Liver (tissue), 7 donors: ENCODE measurements at regions not wholly inside any gene's neighbourhood (a gene's known extent, or its start where the extent isn't known, plus 50 kb on each side); places are given as distances from the start of the nearest gene placed in this dataset.

Source experiments
- DNase-seq: peaks from one replicate; pipeline ENCODE4 v3.0.0-alpha.2; 2017; ENCODE audit warnings: low spot score
- H3K27ac ChIP-seq, 2 donors: one replicate each; pipeline ENCODE4 v1.7.0; 2013; ENCODE audit warnings: inconsistent platforms in 2 of 2, low read length in 2 of 2, control low read depth in 1 of 2, low read depth in 1 of 2, mild to moderate bottlenecking in 1 of 2
- H3K27me3 ChIP-seq, 4 donors: one replicate each; pipeline versions ENCODE4 v1.6.1 to v1.7.0; 2013; ENCODE audit warnings: low read length in 3 of 4, inconsistent platforms in 1 of 4, mild to moderate bottlenecking in 1 of 4, moderate library complexity in 1 of 4; ENCODE audit not compliant: control insufficient read depth in 4 of 4, insufficient read depth in 4 of 4
- H3K36me3 ChIP-seq, 4 donors: one replicate each; pipeline versions ENCODE4 v1.6.1 to v1.7.0; 2013; ENCODE audit warnings: low read length in 3 of 4, mild to moderate bottlenecking in 3 of 4, low read depth in 1 of 4, moderate library complexity in 1 of 4; ENCODE audit not compliant: control insufficient read depth in 4 of 4, insufficient read depth in 3 of 4
- H3K4me1 ChIP-seq, 4 donors: one replicate each; pipeline versions ENCODE4 v1.6.1 to v1.7.0; 2013; ENCODE audit warnings: low read length in 3 of 4, mild to moderate bottlenecking in 3 of 4, moderate library complexity in 1 of 4; ENCODE audit not compliant: control insufficient read depth in 4 of 4, insufficient read depth in 4 of 4
- H3K4me3 ChIP-seq, 3 donors: one replicate each; pipeline versions ENCODE4 v1.6.1 to v1.7.0; 2013; ENCODE audit warnings: low read length in 3 of 3, control low read depth in 1 of 3, low read depth in 1 of 3, mild to moderate bottlenecking in 1 of 3
- H3K9ac ChIP-seq, 2 donors: one replicate each; pipeline ENCODE4 v1.7.0; 2013; ENCODE audit warnings: low read length in 2 of 2, mild to moderate bottlenecking in 2 of 2, moderate library complexity in 2 of 2, control low read depth in 1 of 2, low read depth in 1 of 2
- H3K9me3 ChIP-seq, 4 donors: one replicate each; pipeline versions ENCODE4 v1.6.1 to v1.7.0; 2013; ENCODE audit warnings: low read length in 3 of 4; ENCODE audit not compliant: control insufficient read depth in 4 of 4
- ATF3 ChIP-seq: IDR thresholded peaks from 2 replicates; pipeline ENCODE4 v1.6.1; 2016; ENCODE audit warnings: antibody characterized with exemption
- EGR1 ChIP-seq, 2 donors: IDR thresholded peaks; 2 replicates each; pipeline ENCODE4 v1.6.1; 2016 to 2018; ENCODE audit warnings: antibody characterized with exemption in 2 of 2, low read depth in 2 of 2
- FOXA1 ChIP-seq: IDR thresholded peaks from 2 replicates; pipeline ENCODE4 v1.6.1; 2016; ENCODE audit warnings: antibody characterized with exemption
- FOXA2 ChIP-seq: IDR thresholded peaks from 2 replicates; pipeline ENCODE4 v1.6.1; 2016; ENCODE audit warnings: antibody characterized with exemption
- HNF4G ChIP-seq: IDR thresholded peaks from 2 replicates; pipeline ENCODE4 v1.6.1; 2016; ENCODE audit warnings: antibody characterized with exemption
- JUND ChIP-seq, 2 donors: IDR thresholded peaks; 2 replicates each; pipeline ENCODE4 v1.6.1; 2016; ENCODE audit warnings: antibody characterized with exemption in 2 of 2
- MAX ChIP-seq: IDR thresholded peaks from 2 replicates; pipeline ENCODE4 v1.6.1; 2016; ENCODE audit warnings: antibody characterized with exemption
- REST ChIP-seq: IDR thresholded peaks from 2 replicates; pipeline ENCODE4 v1.6.1; 2016; ENCODE audit warnings: antibody characterized with exemption, mild to moderate bottlenecking
- RXRA ChIP-seq, 2 donors: IDR thresholded peaks; 2 replicates each; pipeline ENCODE4 v1.6.1; 2017 to 2018; ENCODE audit warnings: antibody characterized with exemption in 2 of 2, mild to moderate bottlenecking in 1 of 2
- TAF1 ChIP-seq: conservative IDR thresholded peaks from 2 replicates; pipeline ENCODE4 v1.6.1; 2016; ENCODE audit warnings: antibody characterized with exemption, mild to moderate bottlenecking
- WGBS: extraction: QIAGEN DNeasy Blood & Tissue Kit; methylation state at CpG from one replicate; pipeline ENCODE4 v1.1.7; 2013; 5-methylcytosine and 5-hydroxymethylcytosine counted together
- donor health status: healthy.
- donor health status: healthy.
- donor health status: healthy.
- donor health status: healthy.

- H3K4me3 ChIP-seq, result no peak overlapping the region
- no peak for TF ChIP-seq HNF4G
- TF ChIP-seq MAX, result no peak
- no peak for TF ChIP-seq REST
- no peak for TF ChIP-seq RXRA (IDR thresholded peaks at IDR 0.05)
- no peak for TF ChIP-seq FOXA1
- TF ChIP-seq TAF1, result no peak
- TF ChIP-seq EGR1 (IDR thresholded peaks at IDR 0.05; ENCODE audit: low read depth in 2 of 2), result no peak
- TF ChIP-seq FOXA2, result no peak
- no peak for TF ChIP-seq JUND (IDR thresholded peaks at IDR 0.05)
- TF ChIP-seq ATF3, result no peak
- no peaks in the 10 kb centered on the region for H3K4me1 ChIP-seq
- peaks cover 0 to 3% (median 0%) of the 10 kb centered on the region in 4 donors for H3K27me3 ChIP-seq
- no peak overlapping the region for H3K27ac ChIP-seq
- DNase-seq, result no peak
- H3K36me3 ChIP-seq, result no peaks in the 10 kb centered on the region
- no peaks in the 10 kb centered on the region for H3K9me3 ChIP-seq
- WGBS, result 86% methylated on average over 4 of the region's 4 CpGs
- no peak overlapping the region for H3K9ac ChIP-seq
Observed at GRCh38 chr9:71384343-71384742, 262.9 kb upstream of the TRPM3 start.

- H3K9ac ChIP-seq, result no peak overlapping the region
- DNase-seq, result no peak
- no peak overlapping the region for H3K27ac ChIP-seq
- H3K27me3 ChIP-seq, result peaks cover 0 to 3% (median 0%) of the 10 kb centered on the region in 4 donors
- no peaks in the 10 kb centered on the region for H3K9me3 ChIP-seq
- TF ChIP-seq REST (no peak), MAX (no peak)
- H3K4me1 ChIP-seq, result no peaks in the 10 kb centered on the region
- no peaks in the 10 kb centered on the region for H3K36me3 ChIP-seq
- H3K4me3 ChIP-seq, result no peak overlapping the region
Observed at GRCh38 chr9:71383308-71383940, 262.0 kb upstream of the TRPM3 start.
